ENCODE measurements at regions not wholly inside any gene's neighbourhood (a gene's known extent, or its start where the extent isn't known, plus 50 kb on each side); places are given as distances from the start of the nearest gene placed in this dataset.

GRCh38 chr19:41495589-41495988 is 52.6 kb downstream of the ERICH4 start:
- Histone ChIP-seq H3K4me1 (no peaks in the 10 kb centered on the region), H3K27me3 (peaks cover 17% of the 10 kb centered on the region), H3K4me3 (ENCODE audit: low read depth, low read length) (no peak overlapping the region), H3K36me3 (no peaks in the 10 kb centered on the region), H3K9me3 (no peaks in the 10 kb centered on the region; the same call in 1 of the 2 replicates)
- DNase-seq, result no peak
- TF ChIP-seq, protein P1, sequence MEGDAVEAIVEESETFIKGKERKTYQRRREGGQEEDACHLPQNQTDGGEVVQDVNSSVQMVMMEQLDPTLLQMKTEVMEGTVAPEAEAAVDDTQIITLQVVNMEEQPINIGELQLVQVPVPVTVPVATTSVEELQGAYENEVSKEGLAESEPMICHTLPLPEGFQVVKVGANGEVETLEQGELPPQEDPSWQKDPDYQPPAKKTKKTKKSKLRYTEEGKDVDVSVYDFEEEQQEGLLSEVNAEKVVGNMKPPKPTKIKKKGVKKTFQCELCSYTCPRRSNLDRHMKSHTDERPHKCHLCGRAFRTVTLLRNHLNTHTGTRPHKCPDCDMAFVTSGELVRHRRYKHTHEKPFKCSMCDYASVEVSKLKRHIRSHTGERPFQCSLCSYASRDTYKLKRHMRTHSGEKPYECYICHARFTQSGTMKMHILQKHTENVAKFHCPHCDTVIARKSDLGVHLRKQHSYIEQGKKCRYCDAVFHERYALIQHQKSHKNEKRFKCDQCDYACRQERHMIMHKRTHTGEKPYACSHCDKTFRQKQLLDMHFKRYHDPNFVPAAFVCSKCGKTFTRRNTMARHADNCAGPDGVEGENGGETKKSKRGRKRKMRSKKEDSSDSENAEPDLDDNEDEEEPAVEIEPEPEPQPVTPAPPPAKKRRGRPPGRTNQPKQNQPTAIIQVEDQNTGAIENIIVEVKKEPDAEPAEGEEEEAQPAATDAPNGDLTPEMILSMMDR (IDR thresholded peaks at IDR 0.05; ENCODE audit: low read depth, low read length), result no peak

GRCh38 chr19:41499899-41500298 is 56.9 kb downstream of the ERICH4 start:
- Histone ChIP-seq H3K36me3 (no peaks in the 10 kb centered on the region), H3K9me3 (peaks cover 4% of the 10 kb centered on the region), H3K27me3 (peaks cover 25% of the 10 kb centered on the region), H3K4me3 (ENCODE audit: low read depth, low read length) (no peak overlapping the region), H3K4me1 (peaks cover 5% of the 10 kb centered on the region; the same call in 1 of the 2 replicates)
- TF ChIP-seq, protein P1 (IDR thresholded peaks at IDR 0.05; ENCODE audit: low read depth, low read length), result no peak
- no peak for DNase-seq

- Histone ChIP-seq H3K4me3 (ENCODE audit: low read depth, low read length) (no peak overlapping the region), H3K9me3 (peaks cover 4% of the 10 kb centered on the region), H3K27me3 (peaks cover 30% of the 10 kb centered on the region), H3K4me1 (peaks cover 5% of the 10 kb centered on the region; the same call in 1 of the 2 replicates), H3K36me3 (no peaks in the 10 kb centered on the region)
- no peak for DNase-seq
- TF ChIP-seq, protein P1 (IDR thresholded peaks at IDR 0.05; ENCODE audit: low read depth, low read length), result no peak
These were observed 57.5 kb downstream of the ERICH4 start for GRCh38 chr19:41500443-41500842.

- DNase-seq, result no peak
- peaks cover 4% of the 10 kb centered on the region for H3K9me3 ChIP-seq
- TF ChIP-seq, protein P1 (IDR thresholded peaks at IDR 0.05; ENCODE audit: low read depth, low read length), result no peak
- H3K27me3 ChIP-seq, result peaks cover 40% of the 10 kb centered on the region
- no peaks in the 10 kb centered on the region for H3K36me3 ChIP-seq
- H3K4me3 ChIP-seq (ENCODE audit: low read depth, low read length), result no peak overlapping the region
- peaks cover 5% of the 10 kb centered on the region; the same call in 1 of the 2 replicates for H3K4me1 ChIP-seq
These were observed 58.9 kb downstream of the ERICH4 start for GRCh38 chr19:41501854-41502253.

DNA sequence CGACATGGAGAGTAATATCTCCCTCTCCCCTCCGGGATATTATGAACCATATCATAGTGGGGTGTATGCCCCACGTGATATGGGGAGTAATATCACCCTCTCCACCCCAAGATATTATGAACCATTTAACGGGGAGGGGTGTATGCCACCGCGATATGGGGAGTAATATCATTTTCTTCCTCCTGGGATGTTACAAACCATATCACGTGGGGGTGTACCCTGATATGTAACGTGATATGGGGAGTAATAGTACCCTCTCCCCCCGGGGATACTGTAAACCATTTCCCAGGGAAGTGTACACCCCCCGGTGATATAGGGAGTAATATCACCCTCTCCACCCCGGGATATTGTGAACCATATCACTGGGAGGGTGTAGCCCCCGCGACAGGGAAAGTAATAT is 62.1 kb downstream of the ERICH4 start:
- Histone ChIP-seq H3K4me3 (ENCODE audit: low read depth, low read length) (no peak overlapping the region), H3K27me3 (peaks cover 45% of the 10 kb centered on the region), H3K36me3 (no peaks in the 10 kb centered on the region), H3K4me1 (peaks cover 5% of the 10 kb centered on the region; the same call in 1 of the 2 replicates), H3K9me3 (peaks cover 4% of the 10 kb centered on the region)
- TF ChIP-seq, protein P1 (IDR thresholded peaks at IDR 0.05; ENCODE audit: low read depth, low read length), result no peak
- DNase-seq, result no peak

DNA sequence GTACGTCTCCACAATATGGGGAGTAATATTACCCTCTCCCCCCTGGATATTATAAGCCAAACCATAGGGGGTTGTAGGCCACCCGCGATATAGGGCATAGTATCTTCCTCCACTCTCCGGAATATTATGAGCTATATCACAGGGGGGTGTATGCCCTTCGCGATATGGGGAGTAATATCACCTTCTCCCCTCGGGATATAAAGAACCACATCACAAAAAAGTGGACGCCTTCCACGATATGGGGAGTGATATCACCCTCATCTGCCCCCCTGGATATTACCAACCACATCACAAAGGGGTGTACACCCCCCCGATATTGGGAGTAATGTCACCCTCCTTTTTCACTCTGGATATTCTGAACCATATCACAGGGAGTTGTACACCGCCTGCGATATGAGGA is 65.5 kb upstream of the CEACAM21 start:
- TF ChIP-seq, protein P1 (IDR thresholded peaks at IDR 0.05; ENCODE audit: low read depth, low read length), result no peak
- Histone ChIP-seq H3K27me3 (peaks cover 85% of the 10 kb centered on the region), H3K36me3 (no peaks in the 10 kb centered on the region), H3K4me1 (no peaks in the 10 kb centered on the region), H3K9me3 (no peaks in the 10 kb centered on the region), H3K4me3 (ENCODE audit: low read depth, low read length) (no peak overlapping the region)
- DNase-seq, result no peak
